Pancreas (tissue), 10 donors: ENCODE measurements at regions not wholly inside any gene's neighbourhood (a gene's known extent, or its start where the extent isn't known, plus 50 kb on each side); places are given as distances from the start of the nearest gene placed in this dataset.
A peak's percentile ranks its signal among the peaks of the same experiment; 100 is the strongest.

Experiments used
- ATAC-seq, 4 donors: fragments of 200-7000 bp; cut with Tn5 transposase; one replicate each; pipeline versions ENCODE4 v1.8.0 to v1.9.1; 2020; ENCODE audit warnings: mild to moderate bottlenecking in 4 of 4, moderate library complexity in 4 of 4
- DNase-seq, 6 donors: peaks; one replicate each; pipeline ENCODE4 v3.0.0-alpha.2; 2020
- FAIRE-seq: peaks from 2 replicates; lab custom pipeline; 2012; peaks lifted over from hg19 to GRCh38; lab: Jason Lieb, UNC
- H3K27ac ChIP-seq, 4 donors: fragments of 200-600 bp; sonication (generic); 1 replicate in 3 of 4; 2 replicates in 1 of 4; pipeline versions ENCODE4 v1.5.0 to v1.8.0; 2020
- H3K27me3 ChIP-seq, 4 donors: fragments of 200-600 bp; one replicate each; pipeline ENCODE4 v1.8.0; 2021
- H3K36me3 ChIP-seq, 3 donors: fragments of 200-600 bp; sonication (generic) in 1 of 3; one replicate each; pipeline versions ENCODE4 v1.5.0 to v1.8.0; 2020 to 2021
- H3K4me1 ChIP-seq, 3 donors: fragments of 200-600 bp; one replicate each; pipeline ENCODE4 v1.8.0; 2021
- H3K4me3 ChIP-seq, 4 donors: fragments of 200-600 bp; sonication (generic) in 2 of 4; one replicate each; pipeline versions ENCODE4 v1.5.0 to v1.8.0; 2020 to 2021
- H3K9me3 ChIP-seq, 4 donors: fragments of 200-600 bp; one replicate each; pipeline ENCODE4 v1.8.0; 2021
- WGBS, 2 donors: extraction: QIAGEN DNeasy Blood & Tissue Kit; methylation state at CpG; one replicate each; pipeline ENCODE4 v1.1.7; 2013; 5-methylcytosine and 5-hydroxymethylcytosine counted together
- intact Hi-C, 3 donors: fragments of 100-400 bp; cut with DNase I; formaldehyde crosslinking; loops; one replicate each; pipeline versions ENCODE4 v1.11.1 to v1.14.2; 2022
- TF ChIP-seq, protein P1 (sequence below), 4 donors: fragments of 200-600 bp; sonication (generic) in 3 of 4; IDR thresholded peaks; one replicate each; pipeline versions ENCODE4 v1.5.0 to v1.8.0; 2021; ENCODE audit warnings: antibody characterized with exemption in 4 of 4
- donor health status: healthy with polysubstance abuse.
- donor health status: DM: no; HTN: no; CAD: no; lungs with moderate emphysema.
- donor health status: DM: no; HTN: no; CAD: no.
- donor health status: control.
- donor health status: control.
- donor health status: Bipolar disorder and iron deficiency.
- donor health status: DM: yes; HTN: yes; CAD: no.
- donor health status: DM: no; HTN: no; CAD: no.
- donor health status: DM: no; HTN: no; CAD: no.
- donor health status: DM: yes; HTN: yes; CAD: no.

DNA sequence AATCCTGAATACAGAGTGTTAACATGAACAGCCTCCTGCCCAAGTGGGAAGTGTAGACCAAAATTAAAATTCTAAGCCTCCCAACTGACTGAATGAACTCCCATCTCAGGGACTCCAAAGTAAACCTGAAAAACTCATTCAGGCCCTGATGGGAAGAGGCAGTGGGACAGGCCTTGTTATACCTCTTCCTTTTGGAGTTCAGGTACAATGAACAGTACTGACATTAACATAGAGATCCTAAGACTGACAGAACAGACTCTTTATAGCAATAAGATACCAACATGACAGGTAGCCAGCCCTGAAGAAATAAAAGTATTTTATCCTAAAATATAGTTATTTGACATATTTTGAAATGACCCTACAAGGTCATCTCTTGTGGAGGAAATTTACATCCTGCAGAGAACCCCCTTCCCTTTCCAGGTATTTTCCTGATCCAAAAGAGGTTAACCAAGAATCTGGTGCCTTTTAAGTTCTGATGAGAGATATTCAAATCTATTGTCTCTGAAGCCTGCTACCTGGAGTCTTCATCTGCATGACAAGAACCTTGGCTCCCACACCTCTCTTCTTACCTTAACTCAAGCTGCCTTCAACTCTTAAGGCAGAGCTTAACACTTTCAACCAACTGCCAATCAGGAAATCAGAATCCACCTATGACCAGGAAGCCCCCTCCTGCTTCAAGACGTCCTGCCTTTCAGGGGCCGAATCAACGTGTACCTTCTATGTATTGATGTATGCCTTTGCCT, 103.3 kb upstream of the PFKP start:
- WGBS, 2 donors = 20% methylated on average over 3 of the region's 3 CpGs
- no peak overlapping the region for H3K4me3 ChIP-seq
- H3K4me1 ChIP-seq = no peaks in the 10 kb centered on the region
- no peak overlapping the region for H3K27ac ChIP-seq
- intact Hi-C loops = no loop called here
- FAIRE-seq (no peak), ATAC-seq (no peak), DNase-seq (no peak)
- no peaks in the 10 kb centered on the region for H3K36me3 ChIP-seq
- H3K27me3 ChIP-seq = no peaks in the 10 kb centered on the region
- H3K9me3 ChIP-seq = no peaks in the 10 kb centered on the region
- TF ChIP-seq, protein P1, sequence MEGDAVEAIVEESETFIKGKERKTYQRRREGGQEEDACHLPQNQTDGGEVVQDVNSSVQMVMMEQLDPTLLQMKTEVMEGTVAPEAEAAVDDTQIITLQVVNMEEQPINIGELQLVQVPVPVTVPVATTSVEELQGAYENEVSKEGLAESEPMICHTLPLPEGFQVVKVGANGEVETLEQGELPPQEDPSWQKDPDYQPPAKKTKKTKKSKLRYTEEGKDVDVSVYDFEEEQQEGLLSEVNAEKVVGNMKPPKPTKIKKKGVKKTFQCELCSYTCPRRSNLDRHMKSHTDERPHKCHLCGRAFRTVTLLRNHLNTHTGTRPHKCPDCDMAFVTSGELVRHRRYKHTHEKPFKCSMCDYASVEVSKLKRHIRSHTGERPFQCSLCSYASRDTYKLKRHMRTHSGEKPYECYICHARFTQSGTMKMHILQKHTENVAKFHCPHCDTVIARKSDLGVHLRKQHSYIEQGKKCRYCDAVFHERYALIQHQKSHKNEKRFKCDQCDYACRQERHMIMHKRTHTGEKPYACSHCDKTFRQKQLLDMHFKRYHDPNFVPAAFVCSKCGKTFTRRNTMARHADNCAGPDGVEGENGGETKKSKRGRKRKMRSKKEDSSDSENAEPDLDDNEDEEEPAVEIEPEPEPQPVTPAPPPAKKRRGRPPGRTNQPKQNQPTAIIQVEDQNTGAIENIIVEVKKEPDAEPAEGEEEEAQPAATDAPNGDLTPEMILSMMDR (IDR thresholded peaks at IDR 0.05) = no peak

DNA sequence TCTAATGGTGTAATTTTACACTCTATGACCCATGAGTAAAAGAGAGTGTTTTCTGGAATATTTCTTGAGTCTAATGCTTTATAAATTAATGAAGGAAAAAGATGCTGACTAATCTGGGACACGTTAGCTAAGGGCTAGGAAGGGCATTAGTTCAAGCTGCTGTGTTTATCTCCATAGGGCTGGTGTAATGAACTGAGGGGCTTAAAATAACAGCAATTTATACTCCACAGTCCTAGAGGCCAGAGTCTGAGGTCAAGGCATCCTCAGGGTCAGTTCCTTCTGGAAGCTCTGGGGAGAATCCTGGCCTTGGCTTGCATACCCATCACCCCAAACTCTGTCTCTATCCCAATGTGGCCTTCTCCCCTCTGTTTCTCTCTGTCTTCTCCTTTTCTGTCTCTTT, 105.2 kb upstream of the PFKP start:
- DNase-seq (no peak), ATAC-seq (no peak), FAIRE-seq (no peak)
- intact Hi-C loops = no loop called here
- TF ChIP-seq, protein P1 (IDR thresholded peaks at IDR 0.05) = no peak
- H3K27me3 ChIP-seq = no peaks in the 10 kb centered on the region
- no peaks in the 10 kb centered on the region for H3K4me1 ChIP-seq
- H3K36me3 ChIP-seq = no peaks in the 10 kb centered on the region
- no peaks in the 10 kb centered on the region for H3K9me3 ChIP-seq
- 94% methylated on average over 1 of the region's 1 CpG for WGBS, 2 donors
- no peak overlapping the region for H3K4me3 ChIP-seq
- no peak overlapping the region for H3K27ac ChIP-seq

DNA sequence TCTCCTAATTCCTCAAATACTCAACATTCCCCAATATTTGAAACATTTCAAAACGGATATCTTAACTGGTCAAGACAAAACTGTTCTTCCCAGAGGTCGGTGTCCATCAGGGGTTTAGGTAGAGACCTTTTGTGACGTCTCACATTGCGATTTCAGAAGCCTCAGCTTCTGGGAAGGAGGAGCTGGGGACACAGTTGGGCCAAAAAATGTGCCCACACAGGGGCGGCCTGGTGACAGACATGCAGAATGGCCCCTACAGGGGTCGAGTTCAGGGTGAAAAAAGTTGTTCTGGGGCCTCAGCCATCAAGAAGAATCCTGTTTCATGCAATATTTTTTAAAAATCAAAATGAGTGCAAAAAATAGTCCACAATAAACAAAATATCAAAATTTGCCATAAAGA, 108.7 kb upstream of the PFKP start:
- Histone ChIP-seq H3K36me3 (no peaks in the 10 kb centered on the region), H3K27ac (no peak overlapping the region), H3K4me3 (no peak overlapping the region), H3K9me3 (no peaks in the 10 kb centered on the region), H3K27me3 (no peaks in the 10 kb centered on the region), H3K4me1 (peaks cover 0 to 11% (median 7%) of the 10 kb centered on the region in 3 donors)
- intact Hi-C loops = no loop called here
- 79 to 82% methylated on average over 6 of the region's 6 CpGs for WGBS, 2 donors
- DNase-seq (no peak), ATAC-seq (no peak), FAIRE-seq (no peak)
- TF ChIP-seq, protein P1 (IDR thresholded peaks at IDR 0.05) = no peak

DNA sequence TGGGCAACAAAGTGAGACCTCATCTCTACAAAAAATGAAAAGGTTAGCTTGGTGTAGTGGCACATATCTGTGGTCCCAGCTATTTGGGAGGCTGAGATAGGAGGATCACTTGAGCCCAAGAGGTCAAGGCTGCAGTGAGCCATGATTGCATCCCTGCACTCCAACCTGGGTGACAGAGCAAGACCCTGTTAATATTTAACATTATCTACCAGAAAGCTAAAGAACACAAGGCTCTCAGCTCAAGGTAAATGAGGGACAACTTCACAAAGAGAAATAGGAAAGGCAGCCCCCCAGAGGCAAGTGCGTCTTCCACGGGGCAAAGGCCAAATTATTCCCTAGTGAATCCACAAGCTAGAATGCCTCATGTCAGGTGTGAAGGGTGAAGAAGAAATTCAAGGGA, 109.6 kb upstream of the PFKP start:
- ATAC-seq = no peak
- DNase-seq = no peak
- intact Hi-C loops = no loop called here
- FAIRE-seq = no peak
- Histone ChIP-seq H3K27ac (no peak overlapping the region), H3K36me3 (no peaks in the 10 kb centered on the region), H3K27me3 (no peaks in the 10 kb centered on the region), H3K4me3 (no peak overlapping the region), H3K9me3 (no peaks in the 10 kb centered on the region), H3K4me1 (peaks cover 0 to 11% (median 7%) of the 10 kb centered on the region in 3 donors)
- TF ChIP-seq, protein P1 (IDR thresholded peaks at IDR 0.05) = no peak
- WGBS, 2 donors = 71 to 83% methylated on average over 2 of the region's 2 CpGs

DNA sequence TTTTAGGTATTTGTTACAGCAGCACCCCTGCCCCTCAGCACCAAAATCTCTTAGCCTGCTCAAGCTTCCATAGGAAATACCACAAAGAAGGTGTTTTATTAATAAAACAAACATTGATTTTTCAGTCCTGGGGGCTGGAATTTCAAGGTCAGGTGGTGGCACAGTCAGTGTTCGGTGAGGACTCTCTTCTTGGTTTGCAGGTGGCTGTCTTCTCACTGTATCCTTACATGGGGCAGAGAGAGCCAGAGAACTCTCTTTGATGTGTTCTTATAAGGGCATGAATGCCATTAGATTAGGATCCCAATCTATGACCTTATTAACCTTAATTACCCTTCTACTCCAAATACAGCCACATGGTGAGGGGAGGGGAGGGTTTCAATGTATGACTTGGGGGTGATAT, 112.3 kb upstream of the PFKP start:
- ATAC-seq (peak in 3 of 4 donors; percentile 71 to 95 (median 85)), FAIRE-seq (no peak), DNase-seq (peak in 2 of 6 donors; percentile 27 to 44)
- Histone ChIP-seq H3K27me3 (no peaks in the 10 kb centered on the region), H3K4me1 (peaks cover 0 to 11% (median 7%) of the 10 kb centered on the region in 3 donors), H3K9me3 (no peaks in the 10 kb centered on the region), H3K4me3 (no peak overlapping the region), H3K36me3 (no peaks in the 10 kb centered on the region), H3K27ac (no peak overlapping the region)
- WGBS, 2 donors = 7 to 14% methylated on average over 1 of the region's 1 CpG
- TF ChIP-seq, protein P1 (IDR thresholded peaks at IDR 0.05) = no peak
- intact Hi-C loops = no loop called here
